Loucy (cell line): ENCODE measurements at regions not wholly inside any gene's neighbourhood (a gene's known extent, or its start where the extent isn't known, plus 50 kb on each side); places are given as distances from the start of the nearest gene placed in this dataset.

Experiments
- H2AFZ ChIP-seq: fragments of 200-600 bp; sonication (generic); 2 replicates; pipeline ENCODE4 v1.6.0; 2016; ENCODE audit warnings: antibody characterized with exemption, mild to moderate bottlenecking, low read length, moderate library complexity
- H3F3A ChIP-seq: fragments of 200-600 bp; 2 replicates; pipeline ENCODE4 v1.6.0; 2016; ENCODE audit warnings: antibody characterized with exemption, low read depth, mild to moderate bottlenecking
- H3K27me3 ChIP-seq: fragments of 200-600 bp; sonication (generic); 2 replicates; pipeline ENCODE4 v1.6.1; 2014; ENCODE audit warnings: low read length, mild to moderate bottlenecking; ENCODE audit not compliant: insufficient read depth, poor library complexity, severe bottlenecking
- H3K36me3 ChIP-seq: fragments of 200-600 bp; sonication (generic); 2 replicates; pipeline ENCODE4 v1.6.1; 2016; ENCODE audit warnings: low read length; ENCODE audit not compliant: insufficient read depth
- H3K4me1 ChIP-seq: fragments of 200-600 bp; sonication (generic); 2 replicates; pipeline ENCODE4 v1.5.1; 2014; ENCODE audit warnings: low read length, mild to moderate bottlenecking; ENCODE audit not compliant: insufficient read depth, poor library complexity, severe bottlenecking
- H3K4me2 ChIP-seq: fragments of 200-600 bp; sonication (generic); 2 replicates; pipeline ENCODE4 v1.6.0; 2014; ENCODE audit warnings: antibody characterized with exemption, low read length, low read depth, mild to moderate bottlenecking; ENCODE audit not compliant: poor library complexity, severe bottlenecking
- H3K4me3 ChIP-seq: fragments of 200-600 bp; sonication (generic); 2 replicates; pipeline ENCODE4 v1.5.1; 2014; ENCODE audit warnings: low read length, mild to moderate bottlenecking, mixed read lengths; ENCODE audit not compliant: poor library complexity, severe bottlenecking
- H3K79me2 ChIP-seq: fragments of 200-600 bp; sonication (generic); 2 replicates; pipeline ENCODE4 v1.6.1; 2014; ENCODE audit warnings: low read length; ENCODE audit not compliant: insufficient read depth
- H3K9ac ChIP-seq: fragments of 200-600 bp; sonication (generic); 2 replicates; pipeline ENCODE4 v1.6.0; 2014; ENCODE audit warnings: mild to moderate bottlenecking, low read depth, low read length, moderate library complexity; ENCODE audit not compliant: poor library complexity, severe bottlenecking
- H3K9me2 ChIP-seq: fragments of 200-600 bp; sonication (generic); replicated peaks from 2 replicates; pipeline ENCODE4 v1.6.1; 2016; ENCODE audit warnings: low read depth, low read length, mixed read lengths
- H3K9me3 ChIP-seq: fragments of 200-600 bp; sonication (generic); 2 replicates; pipeline ENCODE4 v1.6.1; 2014; ENCODE audit warnings: mild to moderate bottlenecking, antibody characterized with exemption, low read length, low read depth; ENCODE audit not compliant: insufficient read depth
- H4K20me1 ChIP-seq: fragments of 200-600 bp; sonication (generic); 2 replicates; pipeline ENCODE4 v1.6.0; 2014; ENCODE audit warnings: antibody characterized with exemption, low read length, mild to moderate bottlenecking; ENCODE audit not compliant: insufficient read depth, poor library complexity, severe bottlenecking
- EZH2phosphoT487 ChIP-seq: fragments of 200-600 bp; IDR thresholded peaks from 2 replicates; pipeline ENCODE4 v1.6.1; 2018; ENCODE audit warnings: antibody characterized with exemption, mild to moderate bottlenecking, moderate library complexity, borderline replicate concordance
- TF ChIP-seq, protein P1 (sequence below): fragments of 200-600 bp; sonication (generic); conservative IDR thresholded peaks from 2 replicates; pipeline ENCODE4 v1.5.1; 2014; ENCODE audit warnings: mild to moderate bottlenecking, antibody characterized with exemption, low read length

DNA sequence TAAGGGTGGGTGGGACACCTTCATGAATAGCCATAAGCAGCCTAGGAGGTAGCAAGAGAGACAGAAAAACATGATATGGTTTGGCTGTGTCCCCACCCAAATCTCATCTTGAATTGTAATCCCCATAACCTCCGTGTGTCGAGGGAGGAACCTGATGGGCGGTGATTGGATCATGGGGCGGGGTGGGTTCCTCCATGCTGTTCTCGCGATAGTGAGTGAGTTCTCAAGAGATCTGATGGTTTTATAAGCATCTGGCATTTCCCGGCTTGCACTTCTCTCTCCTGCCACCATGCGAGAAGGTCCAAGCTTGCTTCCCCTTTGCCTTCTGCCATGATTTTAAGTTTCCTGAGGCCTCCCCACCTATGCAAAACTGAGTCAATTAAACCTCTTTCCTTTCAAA is 259.1 kb upstream of the ERCC4 start:
- Histone ChIP-seq H3K4me2 (no peak overlapping the region), H3K36me3 (no peaks in the 10 kb centered on the region), H3F3A (no peaks in the 10 kb centered on the region), H3K9ac (no peak overlapping the region), H3K4me3 (no peak overlapping the region), H3K4me1 (no peaks in the 10 kb centered on the region), H3K27me3 (no peaks in the 10 kb centered on the region), H2AFZ (no peak overlapping the region), H3K9me2 (no peaks in the 10 kb centered on the region), H4K20me1 (no peaks in the 10 kb centered on the region), H3K9me3 (no peaks in the 10 kb centered on the region), H3K79me2 (no peaks in the 10 kb centered on the region)
- TF ChIP-seq, protein P1, sequence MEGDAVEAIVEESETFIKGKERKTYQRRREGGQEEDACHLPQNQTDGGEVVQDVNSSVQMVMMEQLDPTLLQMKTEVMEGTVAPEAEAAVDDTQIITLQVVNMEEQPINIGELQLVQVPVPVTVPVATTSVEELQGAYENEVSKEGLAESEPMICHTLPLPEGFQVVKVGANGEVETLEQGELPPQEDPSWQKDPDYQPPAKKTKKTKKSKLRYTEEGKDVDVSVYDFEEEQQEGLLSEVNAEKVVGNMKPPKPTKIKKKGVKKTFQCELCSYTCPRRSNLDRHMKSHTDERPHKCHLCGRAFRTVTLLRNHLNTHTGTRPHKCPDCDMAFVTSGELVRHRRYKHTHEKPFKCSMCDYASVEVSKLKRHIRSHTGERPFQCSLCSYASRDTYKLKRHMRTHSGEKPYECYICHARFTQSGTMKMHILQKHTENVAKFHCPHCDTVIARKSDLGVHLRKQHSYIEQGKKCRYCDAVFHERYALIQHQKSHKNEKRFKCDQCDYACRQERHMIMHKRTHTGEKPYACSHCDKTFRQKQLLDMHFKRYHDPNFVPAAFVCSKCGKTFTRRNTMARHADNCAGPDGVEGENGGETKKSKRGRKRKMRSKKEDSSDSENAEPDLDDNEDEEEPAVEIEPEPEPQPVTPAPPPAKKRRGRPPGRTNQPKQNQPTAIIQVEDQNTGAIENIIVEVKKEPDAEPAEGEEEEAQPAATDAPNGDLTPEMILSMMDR: no peak
- no peak for TF ChIP-seq EZH2phosphoT487

- Histone ChIP-seq H3K27me3 (no peaks in the 10 kb centered on the region), H3K9ac (no peak overlapping the region), H3K4me3 (no peak overlapping the region), H2AFZ (no peak overlapping the region), H3K9me3 (no peaks in the 10 kb centered on the region), H3K4me1 (no peaks in the 10 kb centered on the region), H3K4me2 (no peak overlapping the region), H3K9me2 (no peaks in the 10 kb centered on the region), H3F3A (no peaks in the 10 kb centered on the region), H4K20me1 (no peaks in the 10 kb centered on the region), H3K36me3 (no peaks in the 10 kb centered on the region), H3K79me2 (no peaks in the 10 kb centered on the region)
- TF ChIP-seq, protein P1: no peak
- no peak for TF ChIP-seq EZH2phosphoT487
Observed at GRCh38 chr16:13665876-13666275, 254.1 kb upstream of the ERCC4 start.

DNA sequence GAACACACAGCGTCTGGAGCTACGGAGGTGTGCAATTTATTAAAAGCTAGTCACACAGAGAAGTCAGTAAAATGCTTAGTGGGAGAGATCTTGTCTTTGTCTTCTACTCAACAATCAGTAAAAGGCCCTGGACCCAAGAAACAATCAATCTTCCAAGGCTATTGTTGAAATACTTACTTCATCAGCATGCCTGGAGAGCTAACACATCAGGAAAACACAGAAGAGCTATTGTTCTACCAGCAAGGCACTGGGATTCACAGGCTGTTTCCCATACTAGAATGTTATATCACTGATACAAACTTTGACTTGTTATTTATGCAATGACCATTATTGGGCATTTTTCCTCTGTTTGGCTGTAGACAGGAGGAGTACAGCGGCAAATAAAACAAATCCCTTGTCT is 247.8 kb upstream of the ERCC4 start:
- H3K9me2 ChIP-seq: no peaks in the 10 kb centered on the region
- TF ChIP-seq, protein P1: no peak
- TF ChIP-seq EZH2phosphoT487: no peak
- H3K4me3 ChIP-seq: no peak overlapping the region

More for the DNA sequence above, 247.8 kb upstream of the ERCC4 start:
- no peak overlapping the region for H3K4me2 ChIP-seq
- H3K4me1 ChIP-seq: no peaks in the 10 kb centered on the region
- H3K79me2 ChIP-seq: no peaks in the 10 kb centered on the region
- H3K36me3 ChIP-seq: no peaks in the 10 kb centered on the region
- H4K20me1 ChIP-seq: no peaks in the 10 kb centered on the region
- H3F3A ChIP-seq: no peaks in the 10 kb centered on the region
- H2AFZ ChIP-seq: no peak overlapping the region
- H3K9me3 ChIP-seq: no peaks in the 10 kb centered on the region
- no peak overlapping the region for H3K9ac ChIP-seq
- no peaks in the 10 kb centered on the region for H3K27me3 ChIP-seq
